Dedifferentiated amniotic fluid mesenchymal stem cell (primary cell): ENCODE measurements at regions not wholly inside any gene's neighbourhood (a gene's known extent, or its start where the extent isn't known, plus 50 kb on each side); places are given as distances from the start of the nearest gene placed in this dataset.

Source experiments
- DNase-seq: peaks from one replicate; pipeline ENCODE4 v3.0.0-alpha.2; 2016; ENCODE audit errors: extremely low spot score

GRCh38 chr11:116600930-116601329 lies 171.9 kb downstream of the BUD13 start:
- DNase-seq = no peak

- no peak for DNase-seq
Measured at GRCh38 chr11:116598556-116598955, 174.2 kb downstream of the BUD13 start.

DNA sequence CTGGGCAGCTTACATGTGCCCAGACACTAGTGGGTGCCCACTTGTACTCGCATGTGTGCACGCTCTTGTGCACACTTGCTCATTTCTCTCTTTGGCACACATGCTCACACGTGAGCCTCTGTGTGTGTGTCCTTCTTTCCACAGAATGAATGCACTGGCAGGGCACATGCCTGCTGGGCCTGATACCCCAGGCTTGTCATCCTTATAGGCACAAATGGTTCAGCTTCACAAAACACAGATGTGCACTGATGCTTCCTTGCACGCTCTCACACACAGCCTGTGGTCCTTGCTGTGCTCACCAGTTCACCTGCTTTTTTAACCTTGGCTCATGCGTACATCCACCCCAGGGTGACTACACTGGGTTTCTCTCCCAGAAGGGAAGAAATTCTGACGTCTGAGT lies 174.8 kb downstream of the BUD13 start:
- DNase-seq = no peak

- DNase-seq = no peak
Measured at GRCh38 chr11:116596346-116597260, 176.2 kb downstream of the BUD13 start.

- no peak for DNase-seq
Measured at GRCh38 chr11:116595305-116595880, 177.4 kb downstream of the BUD13 start.

GRCh38 chr11:116590844-116591570 lies 181.8 kb downstream of the BUD13 start:
- no peak for DNase-seq

DNA sequence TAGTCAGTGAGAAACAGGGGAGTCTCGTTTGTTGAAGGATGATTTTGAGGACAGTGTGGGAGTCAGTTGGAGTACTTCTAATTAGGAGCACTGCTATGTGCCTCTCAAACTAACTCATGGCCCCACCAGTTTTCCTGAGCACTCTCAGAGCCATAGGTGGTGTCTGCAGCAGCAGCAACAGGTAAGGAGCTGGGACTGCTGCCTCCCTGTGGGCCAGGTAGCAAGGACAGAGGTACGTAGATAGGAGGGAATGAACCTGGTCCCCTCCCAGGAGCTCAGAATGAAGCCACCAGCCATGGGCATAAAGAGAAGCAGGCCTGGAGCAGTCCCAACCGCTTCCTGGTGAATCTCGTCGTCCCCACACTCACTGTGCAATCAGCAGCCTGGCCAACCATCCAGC lies 183.4 kb downstream of the BUD13 start:
- no peak for DNase-seq

DNA sequence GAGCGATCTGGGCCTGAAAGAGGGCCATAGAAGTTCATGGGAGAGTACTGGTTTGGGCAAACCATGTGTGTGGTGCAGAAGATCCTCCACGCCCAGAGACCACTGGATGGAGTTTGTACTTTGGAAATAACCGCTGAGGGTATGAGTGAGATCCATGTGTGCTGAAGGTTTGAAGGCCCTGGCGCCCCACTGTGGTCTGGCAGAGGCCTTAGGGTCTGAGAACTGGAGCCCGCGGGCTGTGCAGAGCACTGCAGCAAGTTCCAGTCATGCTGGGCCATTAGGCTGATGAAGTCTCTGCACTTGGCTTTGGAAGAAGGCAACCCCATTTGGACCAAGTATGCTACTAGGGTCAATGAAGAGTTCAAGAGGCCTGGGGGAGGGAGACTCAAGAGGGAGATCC lies 186.4 kb downstream of the BUD13 start:
- no peak for DNase-seq

- no peak for DNase-seq
Measured at GRCh38 chr11:116582571-116582970, 190.2 kb downstream of the BUD13 start.

DNA sequence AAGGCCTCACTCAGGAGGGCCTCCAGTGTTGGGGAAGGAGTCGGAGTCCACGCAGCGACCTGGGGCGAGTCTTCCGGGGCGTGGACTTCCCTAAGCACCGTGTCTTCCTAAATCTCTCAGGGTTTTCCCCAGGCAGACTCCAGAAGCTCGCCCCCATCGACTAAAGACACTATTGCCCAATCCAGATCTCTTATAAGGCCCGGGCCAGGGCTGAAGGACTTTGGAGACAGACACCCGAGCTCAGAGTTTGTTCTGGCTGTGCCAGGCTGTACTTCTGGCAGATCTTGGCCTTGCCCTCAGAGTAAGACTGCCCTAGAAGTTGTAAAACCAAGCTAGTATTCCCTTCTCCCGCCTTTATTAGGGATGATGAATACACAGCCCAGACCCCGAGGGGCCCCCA lies 191.4 kb downstream of the BUD13 start:
- DNase-seq = no peak

DNA sequence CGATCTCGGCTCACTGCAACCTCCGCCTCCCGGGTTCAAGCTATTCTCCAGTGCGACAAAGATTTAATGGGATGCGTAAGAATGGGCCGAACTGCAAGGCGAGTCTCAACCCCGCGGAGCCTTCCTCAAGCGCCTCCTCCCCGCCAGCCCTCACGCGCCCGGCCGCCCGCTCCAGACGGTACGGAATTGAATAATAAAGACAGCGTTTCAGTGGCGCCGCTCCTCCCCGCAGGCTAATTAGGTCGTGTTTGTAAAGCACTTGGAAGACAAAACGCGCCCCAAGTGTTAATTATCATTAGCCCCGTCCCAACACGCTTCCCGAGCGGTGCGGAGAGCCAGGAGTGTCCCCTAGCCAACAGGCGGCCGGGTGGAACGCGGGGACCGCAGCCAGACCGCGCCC lies 192.0 kb downstream of the BUD13 start:
- DNase-seq = no peak

DNA sequence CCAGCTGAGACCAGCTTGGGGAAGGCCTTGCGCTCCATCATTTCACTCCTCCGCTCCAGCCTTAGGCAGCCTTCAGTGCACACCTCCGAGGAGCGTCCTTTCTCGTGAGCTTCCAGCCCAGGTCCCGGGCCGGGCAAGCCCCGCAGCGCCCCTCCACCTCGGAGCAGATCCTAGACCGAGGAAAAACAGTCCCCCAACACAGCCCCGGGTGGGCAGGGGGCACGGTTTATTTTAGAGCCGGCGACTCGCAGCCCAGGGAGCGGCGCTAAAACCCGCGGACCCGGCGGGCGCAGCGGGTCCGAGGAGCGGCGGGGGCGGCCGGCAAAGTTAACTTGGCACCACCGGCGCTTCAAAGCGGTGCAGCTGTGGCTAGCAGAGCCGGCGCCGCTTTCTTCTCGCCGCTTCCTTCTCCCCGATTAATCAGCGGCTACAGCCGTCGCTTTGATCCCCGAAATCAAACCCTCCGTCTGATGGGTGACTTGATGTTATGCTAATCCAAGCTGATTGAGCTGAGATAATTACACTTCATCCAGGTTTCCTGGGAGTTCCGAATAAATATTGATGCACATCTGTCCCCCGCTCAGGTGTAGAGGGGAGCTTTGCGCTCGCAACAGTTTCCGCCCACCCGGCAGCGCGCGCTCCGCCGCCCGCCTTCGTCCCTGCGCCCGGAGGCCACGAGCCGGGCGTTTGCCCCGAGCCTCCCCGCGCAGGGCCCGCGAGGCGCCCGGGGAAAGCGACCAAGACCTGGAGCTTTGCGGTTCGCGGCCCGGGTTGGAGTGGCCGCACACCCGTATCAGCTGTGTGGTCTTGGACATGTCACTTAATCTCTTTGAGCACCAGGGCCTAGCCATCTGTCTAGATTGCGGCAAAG lies 192.7 kb downstream of the BUD13 start:
- DNase-seq = no peak

- DNase-seq = no peak
Measured at GRCh38 chr11:116579031-116579653, 193.6 kb downstream of the BUD13 start.

- DNase-seq = no peak
Measured at GRCh38 chr11:116577956-116578355, 194.8 kb downstream of the BUD13 start.

- no peak for DNase-seq
Measured at GRCh38 chr11:116577273-116577672, 195.5 kb downstream of the BUD13 start.

- no peak for DNase-seq
Measured at GRCh38 chr11:116576526-116576925, 196.3 kb downstream of the BUD13 start.

- no peak for DNase-seq
Measured at GRCh38 chr11:116567721-116568242, 205.0 kb downstream of the BUD13 start.

DNA sequence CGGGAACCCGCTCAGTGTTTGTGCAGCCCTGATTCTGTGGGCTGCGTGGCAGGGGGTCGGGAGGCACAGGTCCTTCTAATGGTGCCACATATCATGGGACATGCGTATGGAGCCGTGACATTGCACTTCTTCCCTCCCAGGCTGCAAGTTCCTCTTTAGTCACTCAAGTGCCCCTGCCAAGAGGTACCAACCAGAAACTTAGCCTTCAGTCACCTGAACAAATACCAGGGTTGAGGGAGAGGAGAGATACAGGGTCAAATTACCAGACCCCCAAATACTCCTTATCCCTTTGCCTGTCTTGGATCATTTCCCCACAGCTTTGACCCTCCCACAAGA lies 209.1 kb downstream of the BUD13 start:
- no peak for DNase-seq

GRCh38 chr11:116563028-116563711 lies 209.6 kb downstream of the BUD13 start:
- DNase-seq = no peak

GRCh38 chr11:116560589-116560988 lies 212.2 kb downstream of the BUD13 start:
- DNase-seq = no peak
